ENCODE measurements at regions not wholly inside any gene's neighbourhood (a gene's known extent, or its start where the extent isn't known, plus 50 kb on each side); places are given as distances from the start of the nearest gene placed in this dataset.

- ChIA-PET POLR2A (no interaction called here), CTCF (no interaction called here)
- Histone ChIP-seq H2AFZ (ENCODE audit: low read depth, low read length) (no peak overlapping the region), H3K27me3 (ENCODE audit: control insufficient read depth in 2 of 2, insufficient read depth in 2 of 2, low read length in 2 of 2) (no peaks in the 10 kb centered on the region), H3K79me2 (ENCODE audit: control insufficient read depth, insufficient read depth, low read length) (no peaks in the 10 kb centered on the region), H3K4me2 (ENCODE audit: insufficient read depth, low read length) (no peak overlapping the region), H3K9me1 (replicated peaks; ENCODE audit: control insufficient read depth, extremely low read depth, insufficient read depth, low read length) (no peaks in the 10 kb centered on the region), H3K9me3 (replicated peaks; ENCODE audit: control insufficient read depth, insufficient read depth, low read length) (no peaks in the 10 kb centered on the region), H3K9ac (replicated peaks; ENCODE audit: extremely low read depth, insufficient read depth, low read length) (no peak overlapping the region), H3K4me1 (ENCODE audit: control insufficient read depth, extremely low read depth, insufficient read depth, low read length) (peaks cover 3% of the 10 kb centered on the region), H3K27ac (ENCODE audit: insufficient read depth, low read depth, low read length) (no peak overlapping the region), H4K20me1 (replicated peaks; ENCODE audit: control insufficient read depth, extremely low read depth, insufficient read depth, low read length) (no peaks in the 10 kb centered on the region), H3K36me3 (ENCODE audit: control insufficient read depth in 2 of 2, extremely low read depth in 1 of 2, insufficient read depth in 2 of 2, low read length in 2 of 2) (no peaks in the 10 kb centered on the region), H3K4me3 (replicated peaks in 1 of 3; ENCODE audit: insufficient read depth in 1 of 3, low read depth in 1 of 3, low read length in 3 of 3) (no peak overlapping the region)
- FAIRE-seq (no peak), DNase-seq (ENCODE audit: low read depth, low spot score) (no peak)
- no peak for TF ChIP-seq MYC (IDR thresholded peaks at IDR 0.05; ENCODE audit: low read depth, low read length)
- BruUV-seq (replicated peaks), result no TSS peak
- intact Hi-C loops (cut with micrococcal nuclease) (no loop called here), dilution Hi-C loops (cut with MboI; ENCODE audit: extremely low pct_ligation_motif_present, low sequenced_read_pairs) (no loop called here)
These were observed 170.1 kb downstream of the HAUS1 start for GRCh38 chr18:46274266-46274665.

- no peaks in the 10 kb centered on the region for H3K79me2 ChIP-seq (ENCODE audit: control insufficient read depth, insufficient read depth, low read length)
- H4K20me1 ChIP-seq (replicated peaks; ENCODE audit: control insufficient read depth, extremely low read depth, insufficient read depth, low read length), result no peaks in the 10 kb centered on the region
- DNase-seq (ENCODE audit: low read depth, low spot score), result no peak
- no peak overlapping the region for H2AFZ ChIP-seq (ENCODE audit: low read depth, low read length)
- CTCF ChIA-PET, result interaction anchor here (1.4 kb wide), 1 partner anchor 102 kb away, joined by 3 read pairs; a partner anchor contains a TSS
- dilution Hi-C loops (cut with MboI; ENCODE audit: extremely low pct_ligation_motif_present, low sequenced_read_pairs), result no loop called here
- peaks cover 3% of the 10 kb centered on the region for H3K4me1 ChIP-seq (ENCODE audit: control insufficient read depth, extremely low read depth, insufficient read depth, low read length)
- H3K9ac ChIP-seq (replicated peaks; ENCODE audit: extremely low read depth, insufficient read depth, low read length), result no peak overlapping the region
- intact Hi-C loops (cut with micrococcal nuclease), result no loop called here
- H3K4me3 ChIP-seq (replicated peaks in 1 of 3; ENCODE audit: insufficient read depth in 1 of 3, low read depth in 1 of 3, low read length in 3 of 3), result no peak overlapping the region
- no peak overlapping the region for H3K4me2 ChIP-seq (ENCODE audit: insufficient read depth, low read length)
- no TSS peak for BruUV-seq (replicated peaks)
- TF ChIP-seq MAX (IDR thresholded peaks at IDR 0.05; ENCODE audit: insufficient read depth, insufficient read length), result no peak
- no peak for TF ChIP-seq FOS (IDR thresholded peaks at IDR 0.05; ENCODE audit: borderline replicate concordance, insufficient read depth, low read length)
- no peak for TF ChIP-seq CTCF (IDR thresholded peaks at IDR 0.05; ENCODE audit: extremely low read depth in 1 of 2, insufficient read depth in 1 of 2, low read depth in 1 of 2, low read length in 2 of 2)
- TF ChIP-seq JUN (IDR thresholded peaks at IDR 0.05; ENCODE audit: borderline replicate concordance, insufficient read depth, insufficient read length, low read depth), result no peak
- TF ChIP-seq GATA2 (IDR thresholded peaks at IDR 0.05; ENCODE audit: insufficient read depth, insufficient read length, low read depth, low read length), result no peak
- TF ChIP-seq EZH2 (IDR thresholded peaks at IDR 0.05; ENCODE audit: borderline replicate concordance, low read depth, low read length, severe bottlenecking), result no peak
- no peaks in the 10 kb centered on the region for H3K36me3 ChIP-seq (ENCODE audit: control insufficient read depth in 2 of 2, extremely low read depth in 1 of 2, insufficient read depth in 2 of 2, low read length in 2 of 2)
- no peaks in the 10 kb centered on the region for H3K9me1 ChIP-seq (replicated peaks; ENCODE audit: control insufficient read depth, extremely low read depth, insufficient read depth, low read length)
- H3K9me3 ChIP-seq (replicated peaks; ENCODE audit: control insufficient read depth, insufficient read depth, low read length), result no peaks in the 10 kb centered on the region
- no peak for FAIRE-seq
- no peak overlapping the region for H3K27ac ChIP-seq (ENCODE audit: insufficient read depth, low read depth, low read length)
- H3K27me3 ChIP-seq (ENCODE audit: control insufficient read depth in 2 of 2, insufficient read depth in 2 of 2, low read length in 2 of 2), result no peaks in the 10 kb centered on the region
- POLR2A ChIA-PET, result no interaction called here
These were observed 171.2 kb downstream of the HAUS1 start for GRCh38 chr18:46275370-46275769.
